A673 (cell line): ENCODE measurements at regions not wholly inside any gene's neighbourhood (a gene's known extent, or its start where the extent isn't known, plus 50 kb on each side); places are given as distances from the start of the nearest gene placed in this dataset.

Experiments used
- BruUV-seq: library from RNA; stranded (reverse); fragments of 400-500 nt; replicated peaks from 2 replicates; lab custom pipeline; 2021; lab: Mats Ljungman, UMichigan
- CTCF ChIA-PET: fragments of 300-600 bp; sonication (Branson Sonifier 250); formaldehyde crosslinking; loops from one replicate; lab custom pipeline; 2022; ENCODE audit warnings: antibody characterized with exemption; lab: Charles Lee
- POLR2A ChIA-PET: fragments of 300-600 bp; sonication (Branson Sonifier 250); formaldehyde crosslinking; loops from one replicate; lab custom pipeline; 2022; ENCODE audit warnings: antibody characterized with exemption; ENCODE audit not compliant: low non-redundant PET; lab: Charles Lee
- DNase-seq: peaks from one replicate; pipeline ENCODE4 v3.0.0-alpha.2; 2015; ENCODE audit warnings: low spot score
- H3K27ac ChIP-seq: fragments of 200-600 bp; sonication (generic); 2 replicates; pipeline ENCODE4 v1.5.1; 2016; ENCODE audit warnings: mixed run types, low read depth, mild to moderate bottlenecking, mixed read lengths, antibody characterized with exemption, low read length; ENCODE audit not compliant: poor library complexity, severe bottlenecking
- H3K27me3 ChIP-seq: fragments of 200-600 bp; sonication (generic); replicated peaks from 2 replicates; pipeline ENCODE4 v1.6.1; 2017; ENCODE audit warnings: mixed run types, low read depth, mild to moderate bottlenecking, mixed read lengths, antibody characterized with exemption, low read length; ENCODE audit not compliant: insufficient read depth, poor library complexity
- H3K36me3 ChIP-seq: fragments of 200-600 bp; sonication (generic); 2 replicates; pipeline ENCODE4 v1.6.1; 2016; ENCODE audit warnings: mixed run types, mild to moderate bottlenecking, mixed read lengths, antibody characterized with exemption, low read length; ENCODE audit not compliant: insufficient read depth, poor library complexity, severe bottlenecking
- H3K4me1 ChIP-seq: fragments of 200-600 bp; sonication (generic); 2 replicates; pipeline ENCODE4 v1.6.1; 2017; ENCODE audit warnings: mixed run types, mild to moderate bottlenecking, mixed read lengths, antibody characterized with exemption, low read length; ENCODE audit not compliant: insufficient read depth, poor library complexity, severe bottlenecking
- H3K4me3 ChIP-seq: fragments of 200-600 bp; sonication (generic); 2 replicates; pipeline ENCODE4 v1.5.1; 2016; ENCODE audit warnings: low read depth, mixed run types, mild to moderate bottlenecking, mixed read lengths, low read length; ENCODE audit not compliant: poor library complexity, severe bottlenecking
- H3K9me3 ChIP-seq: fragments of 200-600 bp; sonication (generic); 2 replicates; pipeline ENCODE4 v1.6.1; 2016; ENCODE audit warnings: mixed run types, low read depth, mild to moderate bottlenecking, mixed read lengths, antibody characterized with exemption, low read length; ENCODE audit not compliant: poor library complexity, severe bottlenecking
- CTCF ChIP-seq: fragments of 300-800, 200-600 bp; sonication (generic); conservative IDR thresholded peaks from 2 replicates; pipeline ENCODE4 v1.5.1; 2017; ENCODE audit warnings: low read depth, mild to moderate bottlenecking, antibody characterized with exemption, low read length, moderate library complexity, mixed read lengths
- EZH2 ChIP-seq: fragments of 200-600 bp; sonication (generic); IDR thresholded peaks from 2 replicates; pipeline ENCODE4 v1.6.1; 2017; ENCODE audit warnings: borderline replicate concordance, low read depth, mild to moderate bottlenecking, mixed read lengths, antibody characterized with exemption, low read length; ENCODE audit not compliant: poor library complexity, severe bottlenecking
- intact Hi-C: fragments of 100-400 bp; cut with micrococcal nuclease; formaldehyde crosslinking; loops from one replicate; pipeline ENCODE4 v1.10.0; 2022; ENCODE audit not compliant: unreplicated experiment

DNA sequence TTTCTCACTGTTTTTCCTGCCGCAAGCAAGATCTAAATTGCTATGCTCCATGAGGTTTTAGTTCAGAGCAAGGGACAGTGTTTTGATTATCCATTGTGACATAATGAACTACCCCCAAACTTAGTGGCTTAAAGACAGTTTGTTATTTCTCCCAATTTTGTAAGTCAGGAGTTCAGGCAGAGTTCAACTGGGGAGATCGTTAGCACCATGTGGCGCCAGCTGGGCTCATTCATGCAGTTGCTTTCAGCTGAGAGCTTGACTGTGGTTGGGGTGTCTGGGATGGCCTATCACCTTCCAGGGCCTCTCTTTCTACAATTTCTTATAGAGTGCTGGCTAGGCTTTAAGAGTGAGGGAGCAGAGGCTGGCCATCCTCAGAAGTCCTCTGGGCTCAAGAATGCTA, 382.9 kb upstream of the CELF4 start:
- ChIA-PET POLR2A (no interaction called here), CTCF (no interaction called here)
- Histone ChIP-seq H3K4me3 (no peak overlapping the region), H3K4me1 (no peaks in the 10 kb centered on the region), H3K27me3 (no peaks in the 10 kb centered on the region), H3K36me3 (no peaks in the 10 kb centered on the region), H3K27ac (no peak overlapping the region), H3K9me3 (peaks cover 25% of the 10 kb centered on the region)
- BruUV-seq, result no TSS peak
- intact Hi-C loops, result no loop called here
- TF ChIP-seq EZH2 (no peak), CTCF (no peak)
- no peak for DNase-seq

GRCh38 chr18:37946324-37946723, 380.7 kb upstream of the CELF4 start:
- no TSS peak for BruUV-seq
- no peaks in the 10 kb centered on the region for H3K4me1 ChIP-seq
- no peak for TF ChIP-seq CTCF
- no peak for TF ChIP-seq EZH2
- no peaks in the 10 kb centered on the region for H3K27me3 ChIP-seq
- no peaks in the 10 kb centered on the region for H3K36me3 ChIP-seq
- no peak overlapping the region for H3K4me3 ChIP-seq
- H3K27ac ChIP-seq, result no peak overlapping the region
- intact Hi-C loops, result no loop called here
- no peak for DNase-seq
- POLR2A ChIA-PET, result no interaction called here
- H3K9me3 ChIP-seq, result peaks cover 24% of the 10 kb centered on the region
- CTCF ChIA-PET, result no interaction called here

DNA sequence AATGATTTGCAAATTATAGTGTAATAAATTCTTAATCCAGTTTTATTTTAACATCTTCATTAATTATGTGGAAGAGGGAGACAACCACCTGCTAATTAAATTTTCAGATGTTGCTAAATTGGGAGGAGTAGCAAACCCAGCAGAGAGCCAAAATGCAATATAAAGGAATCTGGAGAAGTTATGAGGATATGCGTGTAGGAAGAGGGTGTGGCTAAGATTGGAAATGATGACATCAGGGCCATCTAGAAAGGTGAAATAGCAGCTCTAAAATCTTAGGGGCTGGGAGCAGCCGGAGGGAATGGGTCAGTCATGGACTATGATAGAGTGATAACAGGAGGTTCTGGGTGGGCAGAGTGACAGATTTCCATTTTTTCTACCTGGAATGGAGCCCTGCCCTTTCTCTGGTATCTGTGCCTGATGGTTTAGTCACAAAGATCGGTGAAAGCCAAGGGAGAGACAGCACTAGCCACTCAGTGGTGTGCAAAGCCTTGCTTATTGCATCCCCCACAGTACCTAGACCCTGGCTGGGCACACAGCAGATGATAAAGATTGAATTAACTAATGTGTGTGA, 379.2 kb upstream of the CELF4 start:
- Histone ChIP-seq H3K27me3 (no peaks in the 10 kb centered on the region), H3K27ac (no peak overlapping the region), H3K36me3 (no peaks in the 10 kb centered on the region), H3K4me3 (no peak overlapping the region), H3K9me3 (peaks cover 13% of the 10 kb centered on the region), H3K4me1 (no peaks in the 10 kb centered on the region)
- TF ChIP-seq EZH2 (no peak), CTCF (no peak)
- no peak for DNase-seq
- CTCF ChIA-PET, result no interaction called here
- BruUV-seq, result no TSS peak
- POLR2A ChIA-PET, result no interaction called here
- intact Hi-C loops, result no loop called here
